Astrocyte of the hippocampus (primary cell): ENCODE measurements at regions not wholly inside any gene's neighbourhood (a gene's known extent, or its start where the extent isn't known, plus 50 kb on each side); places are given as distances from the start of the nearest gene placed in this dataset.

Source experiments
- DNase-seq: peaks from one replicate; pipeline ENCODE4 v3.0.0; 2011; ENCODE audit warnings: low read depth, low spot score

DNA sequence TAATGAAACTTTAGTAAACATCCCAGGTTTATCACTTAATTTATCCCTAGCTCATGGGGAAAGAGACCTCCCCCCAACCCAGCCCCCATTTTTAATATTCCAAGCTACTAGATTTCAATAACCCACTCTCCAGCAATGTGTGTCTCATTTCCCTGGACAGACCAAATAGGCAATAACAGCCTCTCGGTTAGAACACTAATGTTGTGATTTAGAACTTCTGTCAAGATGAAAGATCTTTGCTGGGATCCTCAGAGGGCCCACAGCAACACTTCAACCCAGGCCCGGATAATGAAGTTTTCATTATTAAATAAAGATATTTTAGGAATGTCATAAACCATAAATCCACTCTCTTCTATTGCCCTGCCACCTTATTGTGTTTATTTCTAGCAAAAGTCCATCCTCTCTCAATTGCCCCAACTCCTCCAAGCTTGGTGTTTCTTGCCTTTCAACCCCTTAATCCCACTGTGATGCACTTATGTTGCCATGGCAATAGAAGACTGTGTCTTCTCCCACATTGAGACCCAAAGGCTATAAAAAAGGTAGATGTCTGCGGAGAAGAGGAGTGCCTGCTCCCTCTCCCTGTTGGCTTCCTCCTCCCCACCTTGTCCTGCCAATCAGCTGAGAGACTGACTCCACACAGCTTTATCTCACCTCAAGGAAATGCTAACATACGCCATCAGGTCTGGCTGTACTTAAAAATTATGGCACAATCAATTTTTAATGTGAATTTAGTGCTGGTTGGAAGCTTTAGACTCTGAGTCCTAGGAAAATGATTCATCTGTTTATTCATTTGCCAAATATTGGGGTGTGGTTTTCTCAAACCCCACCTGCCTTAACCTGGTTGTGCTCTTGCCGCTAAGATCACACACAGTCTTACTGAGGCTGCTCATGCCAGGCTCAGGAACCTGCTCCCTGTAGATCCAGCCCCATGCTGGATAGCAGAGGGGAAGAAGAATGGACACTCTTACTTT, 258.3 kb upstream of the CAMK1G start:
- no peak for DNase-seq

- no peak for DNase-seq
These were observed 257.4 kb upstream of the CAMK1G start for GRCh38 chr1:209326076-209326475.

DNA sequence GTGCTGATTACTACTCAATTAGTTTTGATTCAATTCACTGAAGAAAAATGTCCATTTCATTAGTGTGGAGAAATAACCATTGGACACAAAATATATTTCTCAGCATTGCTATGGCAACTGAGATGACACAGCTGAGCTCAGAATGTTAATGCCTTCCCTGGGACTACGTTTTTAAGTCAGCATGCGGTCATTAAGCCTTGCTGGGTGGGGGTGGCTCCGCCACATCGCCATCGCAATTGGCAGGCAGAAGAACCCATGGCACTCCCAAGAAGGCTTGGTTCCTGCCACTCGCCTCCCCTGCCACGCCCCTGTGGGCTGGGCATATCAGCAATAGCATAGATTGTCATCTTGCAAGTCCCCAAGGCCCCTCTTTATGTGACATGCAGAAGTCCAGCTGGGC, 256.7 kb upstream of the CAMK1G start:
- DNase-seq = peak; percentile 27

DNA sequence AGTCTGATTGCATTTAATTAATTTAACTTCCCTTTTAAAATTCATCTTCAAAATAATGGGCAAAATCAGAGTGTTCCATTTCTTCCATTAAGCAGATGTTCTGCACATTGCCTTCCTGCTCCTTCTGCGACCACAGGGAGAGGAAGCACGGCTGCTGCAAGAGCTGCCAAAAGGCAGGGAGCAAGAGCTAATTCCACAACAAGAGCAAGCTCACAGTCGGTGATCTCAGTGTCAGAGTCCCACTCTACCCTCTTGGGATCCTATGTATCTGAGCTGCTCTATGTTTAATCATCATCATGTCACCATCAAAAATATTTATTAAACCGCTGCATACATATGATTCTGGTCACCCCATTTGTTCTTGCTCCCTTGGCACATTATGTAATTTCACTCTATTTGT, 255.3 kb upstream of the CAMK1G start:
- no peak for DNase-seq

- peak; percentile 44 for DNase-seq
These were observed 248.3 kb upstream of the CAMK1G start for GRCh38 chr1:209335178-209335577.

- no peak for DNase-seq
These were observed 242.4 kb upstream of the CAMK1G start for GRCh38 chr1:209341146-209341545.

GRCh38 chr1:209341673-209342420, 241.7 kb upstream of the CAMK1G start:
- no peak for DNase-seq

DNA sequence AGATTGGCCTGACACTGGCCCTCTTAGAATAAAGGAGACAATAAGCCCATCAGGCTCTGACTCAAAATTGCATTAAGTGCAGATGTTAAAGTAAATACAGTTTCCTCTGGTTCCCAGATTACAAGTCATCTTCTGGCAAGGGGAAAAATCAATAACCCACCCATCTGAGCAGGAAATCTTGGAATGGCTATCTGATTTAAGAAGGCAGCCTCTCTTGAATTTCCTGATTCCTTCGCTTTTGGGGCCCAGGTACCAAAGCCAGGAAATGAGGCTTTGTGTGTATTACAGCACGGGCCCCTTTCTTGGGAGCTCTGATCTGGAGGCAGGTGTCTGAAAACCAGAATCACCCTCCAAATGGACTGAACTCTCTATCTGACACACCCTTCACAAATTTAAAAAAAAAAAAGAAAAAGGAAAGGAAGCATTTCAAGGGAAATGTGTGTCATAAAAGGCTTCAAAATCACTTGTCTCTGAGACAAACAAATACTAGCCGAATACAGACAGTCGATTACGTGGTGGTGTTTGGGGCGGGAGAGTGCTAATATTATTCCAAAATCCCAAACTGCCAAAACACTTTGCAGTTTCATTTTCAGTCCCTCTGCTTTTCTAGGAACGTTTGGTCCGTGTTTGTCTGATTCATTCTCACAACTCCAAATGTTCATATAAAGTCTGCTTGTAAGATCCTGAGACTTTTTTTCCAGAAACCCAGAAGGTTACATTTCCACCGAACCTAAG, 240.9 kb upstream of the CAMK1G start:
- no peak for DNase-seq

DNA sequence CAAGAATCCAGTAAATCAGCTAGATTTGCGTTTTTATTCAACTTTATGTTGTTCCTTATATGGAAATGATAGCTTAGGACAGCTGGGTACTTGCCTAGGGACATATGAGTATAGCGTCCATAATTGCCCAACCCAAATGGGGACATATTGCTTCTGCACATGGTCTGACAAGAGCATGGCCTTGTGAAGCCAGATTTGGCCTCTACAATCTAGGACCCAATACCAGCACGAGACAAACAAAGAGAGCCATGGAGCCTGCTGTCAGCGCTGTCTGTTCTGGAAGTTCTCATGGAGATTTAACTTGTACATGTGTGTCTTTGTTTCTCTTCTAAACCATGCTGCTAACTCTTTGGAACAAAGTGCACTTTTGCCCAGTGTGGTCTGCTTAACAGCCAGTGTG, 240.0 kb upstream of the CAMK1G start:
- no peak for DNase-seq

- DNase-seq = no peak
These were observed 239.4 kb upstream of the CAMK1G start for GRCh38 chr1:209344156-209344555.

GRCh38 chr1:209349363-209350308, 233.9 kb upstream of the CAMK1G start:
- peak; percentile 67 for DNase-seq

- no peak for DNase-seq
These were observed 230.5 kb upstream of the CAMK1G start for GRCh38 chr1:209353053-209353452.

DNA sequence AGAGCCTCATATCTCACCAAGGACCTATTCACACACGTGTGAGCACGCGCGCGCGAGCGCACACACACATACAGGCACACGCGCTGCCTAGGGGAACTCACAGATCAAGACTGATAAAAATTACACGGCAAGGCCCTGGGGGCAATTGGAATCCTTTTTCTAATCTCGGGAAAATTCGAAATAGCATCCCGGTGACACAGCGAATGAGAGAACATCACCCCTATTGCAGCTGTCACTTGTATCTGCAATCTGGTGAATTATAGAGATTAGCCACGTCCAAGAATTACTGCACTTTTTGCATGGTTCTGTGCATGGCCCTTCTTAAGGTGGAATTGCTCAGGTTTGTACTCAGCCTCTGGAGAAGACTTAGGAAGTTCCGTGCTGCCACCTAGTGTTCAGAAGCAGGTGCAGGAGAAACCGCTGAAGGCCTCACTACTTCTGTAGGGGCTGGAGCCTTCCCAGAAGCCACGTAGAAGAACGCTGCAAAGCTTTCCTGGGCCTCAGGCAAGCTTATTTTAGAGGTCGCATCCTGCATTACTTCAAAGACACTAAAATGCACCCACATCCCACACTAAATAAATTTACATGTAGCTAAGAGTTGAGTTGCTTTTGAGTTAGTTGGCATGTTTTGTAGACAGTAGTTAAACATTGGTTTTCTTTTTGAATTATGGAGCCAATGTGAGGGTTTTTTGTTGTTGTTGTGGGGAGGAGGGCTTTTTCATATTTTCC, 229.2 kb upstream of the CAMK1G start:
- peak; percentile 95 for DNase-seq

DNA sequence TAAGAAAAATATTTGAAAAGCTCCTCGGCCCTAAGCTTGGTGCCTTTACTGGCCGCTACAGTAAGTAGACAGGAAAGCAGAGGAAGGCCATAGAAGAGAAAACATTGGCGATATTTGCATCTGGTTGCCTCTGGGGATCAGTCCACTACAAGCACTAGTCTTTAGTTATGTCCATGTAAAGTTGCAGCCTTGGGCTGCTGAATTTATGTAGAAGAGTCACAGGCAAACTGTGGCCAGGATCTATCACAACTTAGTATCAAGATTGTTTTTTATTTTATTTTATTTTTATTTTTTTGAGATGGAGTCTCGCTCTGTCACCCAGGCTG, 228.7 kb upstream of the CAMK1G start:
- no peak for DNase-seq

GRCh38 chr1:209355415-209355814, 228.1 kb upstream of the CAMK1G start:
- DNase-seq = no peak

DNA sequence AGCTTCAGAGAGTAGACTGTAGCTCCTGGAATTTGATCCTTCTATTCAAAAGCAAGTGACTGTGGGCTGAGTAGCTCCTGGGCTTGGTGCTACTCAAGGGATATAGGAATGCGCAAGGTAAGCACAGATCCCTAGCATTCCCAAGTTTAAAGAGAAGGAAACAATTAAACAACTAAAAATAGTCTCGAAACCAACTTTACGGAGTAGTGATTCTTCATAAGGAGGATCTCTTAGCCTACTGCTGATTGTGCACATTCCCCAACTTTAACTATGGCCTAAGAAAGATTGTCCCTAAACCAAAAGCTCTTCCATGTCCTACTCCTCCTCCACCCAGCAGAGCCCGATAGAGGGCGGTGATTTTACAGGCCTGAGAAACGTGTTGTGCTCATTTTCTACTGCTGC, 226.5 kb upstream of the CAMK1G start:
- DNase-seq = no peak

GRCh38 chr1:209363112-209363511, 220.4 kb upstream of the CAMK1G start:
- no peak for DNase-seq

- peak; percentile 76 for DNase-seq
These were observed 218.8 kb upstream of the CAMK1G start for GRCh38 chr1:209364716-209365115.

DNA sequence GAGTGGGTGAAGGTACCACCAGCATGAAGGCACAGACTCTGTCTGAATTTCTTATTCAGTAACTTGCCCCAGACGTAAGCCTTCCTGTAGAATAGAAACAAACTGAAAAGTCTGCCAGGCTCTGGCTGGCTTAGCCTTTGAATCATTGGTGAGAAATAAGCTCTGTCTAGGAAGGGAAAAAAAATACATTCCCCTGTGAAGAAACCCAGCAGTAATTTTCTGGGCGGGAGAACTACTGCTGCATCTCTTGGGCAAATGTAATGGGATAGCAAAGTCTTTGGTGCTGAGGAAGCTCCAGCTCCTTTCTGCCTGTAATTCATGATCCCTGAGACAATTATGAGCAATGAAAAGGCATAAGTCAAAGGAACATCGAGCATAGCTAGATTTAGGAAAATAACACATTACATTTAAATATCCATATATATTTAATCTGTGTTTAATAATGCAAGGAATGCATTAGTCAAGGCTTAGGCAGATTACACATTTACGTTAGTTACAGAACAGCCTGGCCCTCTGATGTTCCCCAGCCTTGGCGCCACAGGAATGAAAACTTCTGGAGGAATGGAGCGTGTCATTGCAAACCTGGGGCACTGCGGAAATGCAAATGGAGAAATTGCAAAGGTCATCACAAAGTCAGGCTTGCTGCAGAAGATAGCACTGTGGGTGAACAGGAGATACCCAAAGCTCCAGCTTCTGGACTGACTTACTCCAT, 216.3 kb upstream of the CAMK1G start:
- DNase-seq = peak; percentile 71
